Osteoblast (primary cell): ENCODE measurements at regions not wholly inside any gene's neighbourhood (a gene's known extent, or its start where the extent isn't known, plus 50 kb on each side); places are given as distances from the start of the nearest gene placed in this dataset.

Experiments used
- DNase-seq: peaks from one replicate; pipeline ENCODE4 v3.0.0; 2011; ENCODE audit warnings: low spot score, mixed read lengths; ENCODE audit not compliant: insufficient read length; ENCODE audit errors: missing footprints
- H2AFZ ChIP-seq: 2 replicates; pipeline ENCODE4 v1.6.0; 2011; ENCODE audit warnings: mild to moderate bottlenecking, low read length
- H3K27ac ChIP-seq: 2 replicates; pipeline ENCODE4 v1.5.1; 2011; ENCODE audit warnings: mild to moderate bottlenecking, low read depth, low read length, moderate library complexity
- H3K27me3 ChIP-seq: 2 replicates; pipeline ENCODE4 v1.6.0; 2012; ENCODE audit warnings: mild to moderate bottlenecking, control low read depth, inconsistent platforms, low read length, moderate library complexity; ENCODE audit not compliant: insufficient read depth
- H3K36me3 ChIP-seq: 2 replicates; pipeline ENCODE4 v1.5.1; 2011; ENCODE audit warnings: mild to moderate bottlenecking, low read length, control low read depth, moderate library complexity; ENCODE audit not compliant: insufficient read depth
- H3K4me1 ChIP-seq: 2 replicates; pipeline ENCODE4 v1.5.1; 2011; ENCODE audit warnings: mild to moderate bottlenecking, low read length, control low read depth, moderate library complexity; ENCODE audit not compliant: insufficient read depth
- H3K4me2 ChIP-seq: 2 replicates; pipeline ENCODE4 v1.6.0; 2011; ENCODE audit warnings: mild to moderate bottlenecking, low read length; ENCODE audit not compliant: insufficient read depth
- H3K4me3 ChIP-seq: fragments of 200-600 bp; sonication (generic); 3 replicates; pipeline ENCODE4 v1.5.1; 2012; ENCODE audit warnings: mild to moderate bottlenecking, low read length, inconsistent platforms; ENCODE audit not compliant: insufficient read depth
- H3K79me2 ChIP-seq: 2 replicates; pipeline ENCODE4 v1.6.0; 2012; ENCODE audit warnings: mild to moderate bottlenecking, low read length, control low read depth, inconsistent platforms; ENCODE audit not compliant: insufficient read depth
- H3K9me3 ChIP-seq: 2 replicates; pipeline ENCODE4 v1.5.1; 2011; ENCODE audit warnings: low read depth, low read length, control low read depth
- H4K20me1 ChIP-seq: 2 replicates; pipeline ENCODE4 v1.6.0; 2012; ENCODE audit warnings: mild to moderate bottlenecking, low read length, control low read depth; ENCODE audit not compliant: insufficient read depth
- CTCF ChIP-seq: IDR thresholded peaks from 2 replicates; pipeline ENCODE4 v1.5.1; 2011; ENCODE audit warnings: mild to moderate bottlenecking, low read depth, low read length, moderate library complexity; ENCODE audit errors: extremely low read depth

DNA sequence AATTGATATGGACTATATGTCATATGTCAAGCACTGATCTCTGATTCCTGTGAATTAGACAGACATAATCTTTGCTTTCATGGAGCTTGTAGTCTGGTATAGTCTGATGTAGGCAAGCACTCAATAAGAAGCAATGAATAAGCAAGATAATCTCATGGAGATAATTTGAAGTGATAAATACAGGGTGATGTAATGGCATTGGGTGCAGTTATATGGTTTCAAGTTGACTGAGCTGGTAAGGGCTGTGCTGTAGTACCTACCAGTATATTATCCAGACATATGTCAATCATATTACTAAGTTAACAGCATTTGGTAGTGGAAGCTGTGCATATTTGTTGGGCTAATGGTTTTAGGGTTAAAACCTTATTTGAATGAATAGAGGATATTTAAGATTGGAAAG is 117.5 kb upstream of the PRPS1L1 start:
- DNase-seq = no peak
- Histone ChIP-seq H3K79me2 (no peaks in the 10 kb centered on the region), H3K4me2 (no peak overlapping the region), H3K27me3 (no peaks in the 10 kb centered on the region), H3K36me3 (no peaks in the 10 kb centered on the region), H3K9me3 (no peaks in the 10 kb centered on the region), H2AFZ (no peak overlapping the region), H4K20me1 (no peaks in the 10 kb centered on the region), H3K4me1 (no peaks in the 10 kb centered on the region), H3K4me3 (no peak overlapping the region), H3K27ac (no peak overlapping the region)
- TF ChIP-seq CTCF = no peak

DNA sequence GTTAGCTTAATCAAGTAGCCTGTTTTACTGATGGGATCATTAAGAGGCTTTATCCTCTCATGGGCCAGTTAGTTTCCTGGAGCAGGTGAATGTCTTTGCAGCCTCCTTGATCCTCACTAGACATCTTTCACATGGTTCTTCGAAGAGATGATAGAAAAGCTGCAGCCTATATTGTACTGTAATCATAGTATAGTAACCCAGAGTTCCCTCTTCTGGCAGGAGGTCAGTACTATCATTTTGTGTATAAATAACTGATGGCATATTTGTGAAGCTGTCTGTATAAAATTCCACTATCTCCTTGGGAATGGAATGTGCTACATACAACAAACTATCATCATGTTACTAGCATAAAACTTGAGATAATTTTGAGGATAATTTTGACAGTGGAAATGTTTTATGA is 123.8 kb upstream of the PRPS1L1 start:
- Histone ChIP-seq H2AFZ (no peak overlapping the region), H4K20me1 (no peaks in the 10 kb centered on the region), H3K27ac (no peak overlapping the region), H3K79me2 (no peaks in the 10 kb centered on the region), H3K9me3 (no peaks in the 10 kb centered on the region), H3K4me3 (no peak overlapping the region), H3K4me2 (no peak overlapping the region), H3K36me3 (no peaks in the 10 kb centered on the region), H3K27me3 (no peaks in the 10 kb centered on the region), H3K4me1 (no peaks in the 10 kb centered on the region)
- DNase-seq = no peak
- TF ChIP-seq CTCF = peak; percentile 20

GRCh38 chr7:18153183-18153748 is 125.6 kb upstream of the PRPS1L1 start:
- Histone ChIP-seq H3K79me2 (no peaks in the 10 kb centered on the region), H3K4me3 (no peak overlapping the region), H3K27ac (no peak overlapping the region), H3K36me3 (no peaks in the 10 kb centered on the region), H3K4me2 (peak overlapping the region; percentile 20), H4K20me1 (no peaks in the 10 kb centered on the region), H2AFZ (no peak overlapping the region), H3K27me3 (no peaks in the 10 kb centered on the region), H3K4me1 (no peaks in the 10 kb centered on the region), H3K9me3 (no peaks in the 10 kb centered on the region)
- no peak for TF ChIP-seq CTCF
- DNase-seq = no peak

DNA sequence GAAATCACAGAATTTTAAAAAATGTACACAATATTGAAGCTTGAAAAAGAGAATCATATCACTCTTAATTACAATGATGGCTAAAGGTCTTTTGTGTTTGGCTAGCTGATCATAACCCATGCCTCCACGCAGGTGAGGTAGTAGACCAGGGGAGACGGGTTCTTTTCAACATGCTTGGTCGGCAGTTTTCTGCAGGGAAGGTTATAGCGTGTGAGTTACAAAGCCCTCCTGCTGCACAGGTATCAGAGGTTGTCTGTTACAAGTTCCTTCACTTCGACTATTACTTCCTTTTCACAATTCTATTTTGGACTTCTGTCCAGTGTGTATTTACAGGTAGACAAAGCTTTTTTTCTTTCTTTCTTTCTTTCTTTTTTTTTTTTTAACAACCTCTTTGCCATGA is 127.1 kb upstream of the PRPS1L1 start:
- Histone ChIP-seq H3K9me3 (no peaks in the 10 kb centered on the region), H3K4me2 (no peak overlapping the region), H3K36me3 (no peaks in the 10 kb centered on the region), H2AFZ (no peak overlapping the region), H3K27me3 (no peaks in the 10 kb centered on the region), H3K27ac (no peak overlapping the region), H3K4me1 (no peaks in the 10 kb centered on the region), H3K4me3 (no peak overlapping the region), H3K79me2 (no peaks in the 10 kb centered on the region), H4K20me1 (no peaks in the 10 kb centered on the region)
- DNase-seq = no peak
- TF ChIP-seq CTCF = no peak
